HepG2 (cell line): ENCODE measurements at regions not wholly inside any gene's neighbourhood (a gene's known extent, or its start where the extent isn't known, plus 50 kb on each side); places are given as distances from the start of the nearest gene placed in this dataset.

Experiments used
- ATAC-seq: fragments of 200-7000 bp; cut with Tn5 transposase; 3 replicates; pipeline ENCODE4 v1.9.1; 2020; ENCODE audit warnings: mild to moderate bottlenecking, moderate library complexity
- BruUV-seq: library from RNA; stranded (reverse); fragments of 400-500 nt; replicated peaks from 2 replicates; lab custom pipeline; 2021; lab: Mats Ljungman, UMichigan
- CTCF ChIA-PET: fragments of 300-600 bp; formaldehyde crosslinking; extraction: SDS; loops from one replicate; lab custom pipeline; 2021; ENCODE audit warnings: low total read pairs, inconsistent platforms, low intra/inter-chr PET ratio; lab: Yijun Ruan, JAX
- POLR2A ChIA-PET: fragments of 350-600 bp; sonication (Branson Sonifier 250); formaldehyde crosslinking; loops from one replicate; lab custom pipeline; 2020; ENCODE audit warnings: antibody characterized with exemption, inconsistent platforms; lab: Yijun Ruan, JAX
- DNase-seq: peaks from one replicate; pipeline ENCODE4 v3.0.0-alpha.2; 2015; ENCODE audit warnings: low spot score
- FAIRE-seq: peaks from 3 replicates; lab custom pipeline; 2011; peaks lifted over from hg19 to GRCh38; lab: Jason Lieb, UNC
- H2AFZ ChIP-seq: one replicate; pipeline ENCODE4 v1.6.1; 2011; ENCODE audit warnings: low read length, inconsistent platforms
- H3K27ac ChIP-seq: fragments of 300-600 bp; 3 replicates; pipeline ENCODE4 v1.8.0; 2011; ENCODE audit warnings: mixed run types, mild to moderate bottlenecking, mixed read lengths, low read length, inconsistent platforms; ENCODE audit not compliant: insufficient read depth; ENCODE audit errors: extremely low read length
- H3K27me3 ChIP-seq, 2 experiments: fragments of 200-600 bp in 1 of 2; 2 replicates in 1 of 2; 3 replicates in 1 of 2; pipeline versions ENCODE4 v1.6.0 to v1.8.0; 2011; ENCODE audit warnings: low read length in 2 of 2, mild to moderate bottlenecking in 2 of 2, moderate library complexity in 2 of 2, inconsistent platforms in 1 of 2; ENCODE audit not compliant: insufficient read depth in 2 of 2, control insufficient read depth in 1 of 2
- H3K36me3 ChIP-seq, 2 experiments: fragments of 200-600 bp in 1 of 2; replicated peaks in 1 of 2; 2 replicates in 1 of 2; 3 replicates in 1 of 2; pipeline versions ENCODE4 v1.5.1 to v1.8.0; 2011; ENCODE audit warnings: low read length in 2 of 2, inconsistent platforms in 1 of 2; ENCODE audit not compliant: insufficient read depth in 2 of 2, control insufficient read depth in 1 of 2
- H3K4me1 ChIP-seq: 2 replicates; pipeline ENCODE4 v1.5.1; 2012; ENCODE audit warnings: low read length, inconsistent platforms; ENCODE audit not compliant: insufficient read depth
- H3K4me2 ChIP-seq: 2 replicates; pipeline ENCODE4 v1.6.0; 2011; ENCODE audit warnings: low read depth, low read length, inconsistent platforms
- H3K4me3 ChIP-seq, 3 experiments: fragments of 200-600 bp in 1 of 3; sonication (generic), shearing (Covaris generic) in 1 of 3; replicated peaks in 1 of 3; 2 replicates each; pipeline ENCODE4 v1.5.1; 2011 to 2016; ENCODE audit warnings: low read length in 3 of 3, inconsistent platforms in 2 of 3, low read depth in 2 of 3, mild to moderate bottlenecking in 2 of 3, control low read depth in 1 of 3, mixed read lengths in 1 of 3; ENCODE audit not compliant: insufficient read depth in 1 of 3
- H3K79me2 ChIP-seq: one replicate; pipeline ENCODE4 v1.6.1; 2011; ENCODE audit warnings: low read length, inconsistent platforms; ENCODE audit not compliant: insufficient read depth
- H3K9ac ChIP-seq: 2 replicates; pipeline ENCODE4 v1.6.0; 2011; ENCODE audit warnings: mild to moderate bottlenecking, low read depth, low read length, inconsistent platforms; ENCODE audit not compliant: insufficient read depth
- H3K9me3 ChIP-seq: 2 replicates; pipeline ENCODE4 v1.5.1; 2012; ENCODE audit warnings: mild to moderate bottlenecking, low read length
- H4K20me1 ChIP-seq: 2 replicates; pipeline ENCODE4 v1.6.0; 2011; ENCODE audit warnings: inconsistent platforms, mild to moderate bottlenecking, low read length, moderate library complexity; ENCODE audit not compliant: insufficient read depth
- JDP2 ChIP-seq: sonication (generic); formaldehyde crosslinking; IDR thresholded peaks from 2 replicates; pipeline ENCODE4 v1.8.1; 2022; ENCODE audit warnings: missing genetic modification reagents, borderline replicate concordance
- ZNF274 ChIP-seq: sonication (generic); formaldehyde crosslinking; IDR thresholded peaks from 2 replicates; pipeline ENCODE4 v1.5.1; 2020; ENCODE audit warnings: mild to moderate bottlenecking, missing genetic modification reagents
- ZNF460 ChIP-seq: sonication (generic); formaldehyde crosslinking; IDR thresholded peaks from 2 replicates; pipeline ENCODE4 v1.5.1; 2020; ENCODE audit warnings: missing genetic modification reagents, mild to moderate bottlenecking, borderline replicate concordance
- ZNF790 ChIP-seq: sonication (generic); formaldehyde crosslinking; IDR thresholded peaks from 2 replicates; pipeline ENCODE4 v1.8.0; 2022; ENCODE audit warnings: missing genetic modification reagents, mild to moderate bottlenecking, borderline replicate concordance
- WGBS: methylation state at CpG from one replicate; pipeline ENCODE4 v1.1.6; 2017; ENCODE audit warnings: low lambda C conversion rate; 5-methylcytosine and 5-hydroxymethylcytosine counted together
- in situ Hi-C: cut with HindIII; loops from 2 replicates; pipeline ENCODE4 v1.10.0; 2017; ENCODE audit warnings: low pct_unique_long_range_greater_than_20kb; ENCODE audit not compliant: extremely low pct_ligation_motif_present
- intact Hi-C: fragments of 100-400 bp; cut with micrococcal nuclease; formaldehyde crosslinking; loops from one replicate; pipeline ENCODE4 v1.10.0; 2022; ENCODE audit not compliant: unreplicated experiment
- TF ChIP-seq, protein P1 (sequence below): IDR thresholded peaks from 2 replicates; pipeline ENCODE4 v1.6.1; 2016; ENCODE audit warnings: missing biosample characterization, missing genetic modification reagents, low read depth
- TF ChIP-seq, protein P2 (sequence below): IDR thresholded peaks from 2 replicates; pipeline ENCODE4 v1.6.1; 2016; ENCODE audit warnings: mild to moderate bottlenecking

DNA sequence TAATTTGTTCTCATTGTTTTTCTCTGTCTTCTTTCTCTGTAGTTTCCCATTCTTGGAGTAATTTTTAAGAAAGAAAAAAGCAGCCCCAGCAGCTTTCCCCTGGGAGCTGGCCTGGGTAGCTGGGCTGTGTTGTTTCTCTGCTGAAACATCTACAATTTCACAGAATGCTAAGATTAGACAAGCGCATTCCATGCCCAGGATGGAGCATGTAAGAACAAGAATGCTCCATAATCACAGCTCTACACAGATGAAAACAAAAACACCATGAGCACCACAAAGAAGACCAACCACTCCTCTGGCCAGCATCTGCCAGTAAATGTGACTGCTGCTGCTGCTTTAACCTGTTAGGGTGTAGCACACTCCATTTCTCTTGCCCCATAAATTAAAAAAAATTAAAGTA is 239.2 kb upstream of the SLITRK1 start:
- POLR2A ChIA-PET, result no interaction called here
- no peak overlapping the region for H3K27ac ChIP-seq
- BruUV-seq, result no TSS peak
- no peaks in the 10 kb centered on the region for H3K36me3 ChIP-seq
- no peak for ATAC-seq
- no peak overlapping the region for H3K9ac ChIP-seq
- TF ChIP-seq ZNF274 (CRISPR knock-in tag), result no peak
- TF ChIP-seq, protein P1, sequence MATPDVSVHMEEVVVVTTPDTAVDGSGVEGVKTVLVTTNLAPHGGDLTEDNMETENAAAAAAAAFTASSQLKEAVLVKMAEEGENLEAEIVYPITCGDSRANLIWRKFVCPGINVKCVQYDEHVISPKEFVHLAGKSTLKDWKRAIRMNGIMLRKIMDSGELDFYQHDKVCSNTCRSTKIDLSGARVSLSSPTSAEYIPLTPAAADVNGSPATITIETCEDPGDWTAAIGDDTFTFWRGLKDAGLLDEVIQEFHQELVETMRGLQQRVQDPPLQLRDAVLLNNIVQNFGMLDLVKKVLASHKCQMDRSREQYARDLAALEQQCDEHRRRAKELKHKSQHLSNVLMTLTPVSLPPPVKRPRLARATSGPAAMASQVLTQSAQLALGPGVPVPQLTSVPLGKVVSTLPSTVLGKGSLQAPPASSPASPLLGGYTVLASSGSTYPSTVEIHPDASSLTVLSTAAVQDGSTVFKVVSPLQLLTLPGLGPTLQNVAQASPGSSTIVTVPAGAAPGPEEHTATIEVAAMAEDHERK (CRISPR knock-in tag), result no peak
- no peak for TF ChIP-seq JDP2
- TF ChIP-seq, protein P2, sequence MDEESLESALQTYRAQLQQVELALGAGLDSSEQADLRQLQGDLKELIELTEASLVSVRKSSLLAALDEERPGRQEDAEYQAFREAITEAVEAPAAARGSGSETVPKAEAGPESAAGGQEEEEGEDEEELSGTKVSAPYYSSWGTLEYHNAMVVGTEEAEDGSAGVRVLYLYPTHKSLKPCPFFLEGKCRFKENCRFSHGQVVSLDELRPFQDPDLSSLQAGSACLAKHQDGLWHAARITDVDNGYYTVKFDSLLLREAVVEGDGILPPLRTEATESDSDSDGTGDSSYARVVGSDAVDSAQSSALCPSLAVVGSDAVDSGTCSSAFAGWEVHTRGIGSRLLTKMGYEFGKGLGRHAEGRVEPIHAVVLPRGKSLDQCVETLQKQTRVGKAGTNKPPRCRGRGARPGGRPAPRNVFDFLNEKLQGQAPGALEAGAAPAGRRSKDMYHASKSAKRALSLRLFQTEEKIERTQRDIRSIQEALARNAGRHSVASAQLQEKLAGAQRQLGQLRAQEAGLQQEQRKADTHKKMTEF (CRISPR knock-in tag), result no peak
- TF ChIP-seq ZNF790 (CRISPR knock-in tag), result no peak
- no peak for FAIRE-seq
- H3K4me1 ChIP-seq, result no peaks in the 10 kb centered on the region
- intact Hi-C loops, result no loop called here
- H3K4me2 ChIP-seq, result no peak overlapping the region
- DNase-seq, result no peak
- in situ Hi-C loops, result no loop called here
- 0% methylated on average over 1 of the region's 1 CpG for WGBS
- no peak overlapping the region for H3K4me3 ChIP-seq
- CTCF ChIA-PET, result no interaction called here
- no peak overlapping the region for H2AFZ ChIP-seq
- no peaks in the 10 kb centered on the region for H4K20me1 ChIP-seq
- no peaks in the 10 kb centered on the region for H3K9me3 ChIP-seq
- H3K79me2 ChIP-seq, result no peaks in the 10 kb centered on the region
- no peaks in the 10 kb centered on the region for H3K27me3 ChIP-seq

DNA sequence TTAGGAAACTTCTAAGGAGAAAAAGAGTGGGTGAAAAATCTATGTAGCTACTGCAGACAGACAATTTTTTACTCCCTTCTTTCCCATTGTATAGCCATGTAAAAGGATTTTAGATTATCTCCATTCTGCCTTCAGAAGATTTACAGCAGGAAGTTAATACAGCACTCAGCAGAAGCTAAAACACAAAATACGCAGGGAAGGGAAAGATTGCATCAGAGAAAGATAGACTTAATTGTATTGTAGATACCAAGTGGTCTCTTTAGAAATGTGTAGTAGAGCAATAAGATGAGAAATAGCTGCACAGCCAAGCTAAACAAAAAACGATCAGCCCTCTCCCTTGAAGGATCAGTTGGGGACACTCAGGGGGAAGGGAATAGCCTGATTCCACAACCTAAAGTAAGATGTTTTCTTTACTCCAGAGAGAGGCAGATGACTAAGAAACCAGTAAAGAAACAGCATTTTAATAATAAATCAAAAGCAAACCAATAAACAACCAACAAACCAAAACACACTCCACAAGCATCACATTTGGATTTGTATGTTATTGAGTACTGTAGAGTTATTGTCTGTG is 236.7 kb upstream of the SLITRK1 start:
- Histone ChIP-seq H3K4me3 (no peak overlapping the region), H3K27me3 (no peaks in the 10 kb centered on the region), H3K4me2 (no peak overlapping the region), H4K20me1 (no peaks in the 10 kb centered on the region), H3K36me3 (no peaks in the 10 kb centered on the region), H3K27ac (no peak overlapping the region), H3K79me2 (no peaks in the 10 kb centered on the region), H3K9me3 (no peaks in the 10 kb centered on the region), H2AFZ (no peak overlapping the region), H3K4me1 (no peaks in the 10 kb centered on the region), H3K9ac (no peak overlapping the region)
- in situ Hi-C loops, result no loop called here
- no peak for FAIRE-seq
- ChIA-PET POLR2A (no interaction called here), CTCF (no interaction called here)
- TF ChIP-seq ZNF460 (CRISPR knock-in tag), result no peak
- intact Hi-C loops, result no loop called here
- DNase-seq, result no peak
- 5% methylated on average over 2 of the region's 2 CpGs for WGBS
- no TSS peak for BruUV-seq
- no peak for ATAC-seq
